ENCODE measurements at regions not wholly inside any gene's neighbourhood (a gene's known extent, or its start where the extent isn't known, plus 50 kb on each side); places are given as distances from the start of the nearest gene placed in this dataset.
A peak's percentile ranks its signal among the peaks of the same experiment; 100 is the strongest.

- H3K27me3 ChIP-seq: no peaks in the 10 kb centered on the region
- intact Hi-C loops (cut with DNase I): no loop called here
- no peak overlapping the region for H3K27ac ChIP-seq
- H3K4me1 ChIP-seq: no peaks in the 10 kb centered on the region
- TF ChIP-seq CTCF (IDR thresholded peaks at IDR 0.05): no peak
- TF ChIP-seq POLR2A (IDR thresholded peaks at IDR 0.05): no peak
- H3K9me3 ChIP-seq: no peaks in the 10 kb centered on the region
- DNase-seq: no peak
- ATAC-seq: no peak
- WGBS, 2 donors: 79 to 91% methylated on average over 1 of the region's 1 CpG
- no peak overlapping the region for H3K4me3 ChIP-seq
- no peaks in the 10 kb centered on the region for H3K36me3 ChIP-seq (replicated peaks in 1 of 2; ENCODE audit: insufficient read depth in 1 of 2, low read depth in 2 of 2)
These were observed 495.1 kb downstream of the PLPP3 start for GRCh38 chr1:56084246-56084645.

- Histone ChIP-seq H3K4me3 (no peak overlapping the region), H3K4me1 (no peaks in the 10 kb centered on the region), H3K36me3 (replicated peaks in 1 of 2; ENCODE audit: insufficient read depth in 1 of 2, low read depth in 2 of 2) (no peaks in the 10 kb centered on the region), H3K27ac (no peak overlapping the region), H3K27me3 (no peaks in the 10 kb centered on the region), H3K9me3 (no peaks in the 10 kb centered on the region)
- TF ChIP-seq POLR2A (IDR thresholded peaks at IDR 0.05): no peak
- no peak for TF ChIP-seq CTCF (IDR thresholded peaks at IDR 0.05)
- ATAC-seq (no peak), DNase-seq (no peak)
- 49 to 52% methylated on average over 2 of the region's 2 CpGs for WGBS, 2 donors
- intact Hi-C loops (cut with DNase I): no loop called here
These were observed 497.6 kb downstream of the PLPP3 start for GRCh38 chr1:56081736-56082135.

- Histone ChIP-seq H3K4me3 (no peak overlapping the region), H3K4me1 (no peaks in the 10 kb centered on the region), H3K27ac (no peak overlapping the region), H3K27me3 (no peaks in the 10 kb centered on the region), H3K36me3 (replicated peaks in 1 of 2; ENCODE audit: insufficient read depth in 1 of 2, low read depth in 2 of 2) (no peaks in the 10 kb centered on the region), H3K9me3 (no peaks in the 10 kb centered on the region)
- intact Hi-C loops (cut with DNase I): no loop called here
- ATAC-seq (no peak), DNase-seq (peak in 1 of 4 donors; percentile 21)
- TF ChIP-seq POLR2A (IDR thresholded peaks at IDR 0.05): no peak
- TF ChIP-seq CTCF (IDR thresholded peaks at IDR 0.05): no peak
- 75 to 78% methylated on average over 5 of the region's 5 CpGs for WGBS, 2 donors
These were observed 498.2 kb downstream of the PLPP3 start for GRCh38 chr1:56081173-56081572.

GRCh38 chr1:56080123-56080522 is 499.2 kb downstream of the PLPP3 start:
- 73 to 90% methylated on average over 5 of the region's 5 CpGs for WGBS, 2 donors
- Histone ChIP-seq H3K4me1 (peaks cover 4% of the 10 kb centered on the region), H3K4me3 (no peak overlapping the region), H3K36me3 (replicated peaks in 1 of 2; ENCODE audit: insufficient read depth in 1 of 2, low read depth in 2 of 2) (no peaks in the 10 kb centered on the region), H3K27me3 (no peaks in the 10 kb centered on the region), H3K9me3 (no peaks in the 10 kb centered on the region), H3K27ac (no peak overlapping the region)
- TF ChIP-seq POLR2A (IDR thresholded peaks at IDR 0.05): no peak
- intact Hi-C loops (cut with DNase I): no loop called here
- DNase-seq (no peak), ATAC-seq (no peak)

- no peak for ATAC-seq
- no peaks in the 10 kb centered on the region for H3K36me3 ChIP-seq (replicated peaks in 1 of 2; ENCODE audit: insufficient read depth in 1 of 2, low read depth in 2 of 2)
- 88 to 92% methylated on average over 2 of the region's 2 CpGs for WGBS, 2 donors
These were observed 500.0 kb downstream of the PLPP3 start for GRCh38 chr1:56079391-56079790.

More at GRCh38 chr1:56079391-56079790, 500.0 kb downstream of the PLPP3 start:
- no peak overlapping the region for H3K4me3 ChIP-seq
- intact Hi-C loops (cut with DNase I): no loop called here
- no peaks in the 10 kb centered on the region for H3K27me3 ChIP-seq
- DNase-seq: no peak
- peaks cover 11% of the 10 kb centered on the region for H3K4me1 ChIP-seq
- TF ChIP-seq CTCF (IDR thresholded peaks at IDR 0.05): no peak
- no peak for TF ChIP-seq POLR2A (IDR thresholded peaks at IDR 0.05)
- no peaks in the 10 kb centered on the region for H3K9me3 ChIP-seq
- no peak overlapping the region for H3K27ac ChIP-seq
